AG04450 (cell line): ENCODE measurements at regions not wholly inside any gene's neighbourhood (a gene's known extent, or its start where the extent isn't known, plus 50 kb on each side); places are given as distances from the start of the nearest gene placed in this dataset.
"Not testable (repeated sequence)": the region's sequence is repeated elsewhere in the genome, so short reads cannot be mapped to it uniquely, and the experiment has no call there.

ENCODE experiments used
- CTCF ChIA-PET: fragments of 300-600, 350-600 bp; formaldehyde crosslinking; extraction: SDS; loops from one replicate; lab custom pipeline; 2022; ENCODE audit warnings: antibody characterized with exemption, inconsistent platforms; lab: Charles Lee
- POLR2A ChIA-PET: fragments of 350-600 bp; formaldehyde crosslinking; extraction: SDS; loops from one replicate; lab custom pipeline; 2021; ENCODE audit warnings: antibody characterized with exemption, inconsistent platforms; lab: Yijun Ruan, JAX
- DNase-seq: peaks from one replicate; pipeline ENCODE4 v3.0.0-alpha.2; 2011; ENCODE audit warnings: low read depth, low spot score
- H3K27ac ChIP-seq: one replicate; pipeline ENCODE4 v1.5.1; 2012; ENCODE audit warnings: low read depth, low read length, control low read depth
- H3K27me3 ChIP-seq: one replicate; pipeline ENCODE4 v1.6.0; 2012; ENCODE audit warnings: low read length; ENCODE audit not compliant: control insufficient read depth, insufficient read depth
- H3K4me3 ChIP-seq: 2 replicates; pipeline ENCODE4 v1.5.1; 2011; ENCODE audit warnings: mild to moderate bottlenecking, low read depth, low read length, control low read depth
- H3K9me3 ChIP-seq: 2 replicates; pipeline ENCODE4 v1.5.1; 2012; ENCODE audit warnings: low read length; ENCODE audit not compliant: control insufficient read depth, insufficient read depth
- TF ChIP-seq, protein P1 (sequence below): IDR thresholded peaks from 2 replicates; pipeline ENCODE4 v1.5.1; 2011; ENCODE audit warnings: low read depth, low read length, control low read depth, inconsistent platforms

DNA sequence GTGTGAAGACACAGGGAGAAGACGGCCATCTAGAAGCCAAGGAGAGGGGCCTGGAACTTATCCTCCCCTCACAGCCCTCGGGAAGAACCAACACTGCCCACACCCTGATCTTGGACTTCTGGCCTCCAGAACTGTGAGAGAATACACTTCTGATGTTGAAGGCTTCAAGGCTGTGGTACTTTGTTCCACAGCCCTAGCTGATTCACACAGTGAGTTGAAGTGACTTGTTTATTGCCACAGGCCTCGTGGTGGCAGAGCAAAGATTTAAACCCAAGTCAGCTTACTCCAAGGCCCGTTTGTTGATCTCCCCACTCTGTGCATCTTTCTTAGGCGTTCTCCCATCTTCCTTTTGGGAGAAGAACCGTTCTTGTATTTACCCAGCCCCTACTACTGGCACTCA, 72.8 kb downstream of the CYTL1 start:
- TF ChIP-seq, protein P1, sequence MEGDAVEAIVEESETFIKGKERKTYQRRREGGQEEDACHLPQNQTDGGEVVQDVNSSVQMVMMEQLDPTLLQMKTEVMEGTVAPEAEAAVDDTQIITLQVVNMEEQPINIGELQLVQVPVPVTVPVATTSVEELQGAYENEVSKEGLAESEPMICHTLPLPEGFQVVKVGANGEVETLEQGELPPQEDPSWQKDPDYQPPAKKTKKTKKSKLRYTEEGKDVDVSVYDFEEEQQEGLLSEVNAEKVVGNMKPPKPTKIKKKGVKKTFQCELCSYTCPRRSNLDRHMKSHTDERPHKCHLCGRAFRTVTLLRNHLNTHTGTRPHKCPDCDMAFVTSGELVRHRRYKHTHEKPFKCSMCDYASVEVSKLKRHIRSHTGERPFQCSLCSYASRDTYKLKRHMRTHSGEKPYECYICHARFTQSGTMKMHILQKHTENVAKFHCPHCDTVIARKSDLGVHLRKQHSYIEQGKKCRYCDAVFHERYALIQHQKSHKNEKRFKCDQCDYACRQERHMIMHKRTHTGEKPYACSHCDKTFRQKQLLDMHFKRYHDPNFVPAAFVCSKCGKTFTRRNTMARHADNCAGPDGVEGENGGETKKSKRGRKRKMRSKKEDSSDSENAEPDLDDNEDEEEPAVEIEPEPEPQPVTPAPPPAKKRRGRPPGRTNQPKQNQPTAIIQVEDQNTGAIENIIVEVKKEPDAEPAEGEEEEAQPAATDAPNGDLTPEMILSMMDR, result no peak
- H3K27me3 ChIP-seq, result peaks cover 3% of the 10 kb centered on the region
- no peak for DNase-seq
- no peak overlapping the region for H3K4me3 ChIP-seq
- ChIA-PET CTCF (no interaction called here), POLR2A (no interaction called here)
- H3K27ac ChIP-seq, result no peak overlapping the region
- no peaks in the 10 kb centered on the region for H3K9me3 ChIP-seq

DNA sequence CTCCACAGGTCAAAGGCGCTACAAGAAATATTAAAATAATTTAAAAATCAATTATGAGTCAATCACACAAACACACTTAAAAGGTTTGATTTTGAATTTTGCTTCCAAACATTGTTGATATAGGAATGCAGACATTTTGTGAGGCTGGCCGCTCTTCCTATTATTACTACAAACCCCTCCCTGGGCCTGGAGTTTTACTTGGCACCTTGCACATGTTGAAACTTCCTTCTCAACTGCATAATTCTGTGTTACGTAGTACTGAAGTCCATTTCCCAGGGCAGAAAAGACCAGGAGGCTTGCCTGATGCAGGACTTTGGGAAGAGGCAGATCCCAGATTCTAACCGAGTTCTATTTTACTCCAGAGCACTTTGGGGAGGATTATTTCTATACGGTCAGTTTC, 71.5 kb downstream of the CYTL1 start:
- CTCF ChIA-PET, result no interaction called here
- TF ChIP-seq, protein P1, result no peak
- POLR2A ChIA-PET, result no interaction called here
- no peak for DNase-seq
- H3K27me3 ChIP-seq, result peaks cover 3% of the 10 kb centered on the region
- H3K4me3 ChIP-seq, result no peak overlapping the region
- H3K9me3 ChIP-seq, result no peaks in the 10 kb centered on the region
- no peak overlapping the region for H3K27ac ChIP-seq

DNA sequence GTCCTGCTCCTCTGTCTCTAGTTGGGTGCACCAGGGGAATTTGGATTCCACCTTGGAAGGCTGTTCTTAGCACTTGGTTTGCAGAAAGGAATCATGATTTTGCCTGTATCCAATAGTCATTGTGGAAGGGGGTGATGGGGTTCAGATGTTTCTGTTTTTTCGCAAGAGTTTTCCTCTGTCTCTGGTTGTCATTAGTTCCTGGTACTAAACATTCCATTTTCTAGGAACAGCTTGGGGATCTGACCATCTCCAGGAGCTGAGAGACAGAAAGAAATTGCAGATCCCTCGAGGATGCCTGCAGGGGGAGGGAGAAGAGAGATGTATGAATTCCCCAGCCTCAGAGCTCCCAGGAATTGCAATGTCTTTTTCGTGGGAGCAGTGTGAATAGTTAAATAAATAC, 70.9 kb downstream of the CYTL1 start:
- TF ChIP-seq, protein P1, result no peak
- POLR2A ChIA-PET, result no interaction called here
- peaks cover 3% of the 10 kb centered on the region for H3K27me3 ChIP-seq
- H3K9me3 ChIP-seq, result no peaks in the 10 kb centered on the region
- DNase-seq, result no peak
- CTCF ChIA-PET, result no interaction called here
- H3K27ac ChIP-seq, result no peak overlapping the region
- H3K4me3 ChIP-seq, result no peak overlapping the region

DNA sequence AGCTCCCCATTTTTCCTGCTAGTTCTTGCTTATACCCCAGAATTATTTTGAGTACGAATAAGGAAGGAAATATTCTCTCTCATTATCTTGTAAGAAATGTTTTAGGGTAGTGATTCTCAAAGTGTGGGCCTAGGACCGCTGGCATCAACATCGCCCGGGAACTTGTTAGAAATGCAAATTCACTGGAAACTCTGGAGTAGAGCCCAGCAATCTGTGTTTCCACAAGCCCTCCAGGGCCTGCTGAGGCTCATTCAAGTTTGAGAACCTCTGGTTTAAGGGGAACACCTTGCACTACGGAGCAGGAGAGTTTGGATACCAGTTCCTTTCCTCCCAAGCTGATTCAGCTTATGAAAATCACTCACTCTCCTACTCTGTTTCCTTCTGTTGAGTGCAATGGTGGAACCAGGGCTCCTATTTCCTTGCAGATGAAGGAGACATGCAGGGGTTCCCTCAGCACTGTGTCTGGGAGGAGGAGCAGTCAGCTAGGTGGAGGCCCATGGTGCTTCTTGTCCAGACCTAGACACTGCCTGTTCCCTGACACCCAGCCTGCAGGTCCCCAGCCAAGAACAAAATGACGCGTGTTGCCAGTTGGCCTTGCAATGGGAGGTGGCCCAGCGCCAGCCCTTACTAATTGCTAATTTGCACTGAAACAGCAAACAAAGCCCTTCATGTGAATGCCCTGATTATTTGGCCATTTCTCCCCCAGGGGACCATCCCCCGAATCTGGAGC, 68.5 kb downstream of the CYTL1 start:
- TF ChIP-seq, protein P1, result no peak
- DNase-seq, result no peak
- Histone ChIP-seq H3K4me3 (no peak overlapping the region), H3K27ac (no peak overlapping the region), H3K9me3 (no peaks in the 10 kb centered on the region), H3K27me3 (peaks cover 3% of the 10 kb centered on the region)
- CTCF ChIA-PET, result no interaction called here
- POLR2A ChIA-PET, result no interaction called here

DNA sequence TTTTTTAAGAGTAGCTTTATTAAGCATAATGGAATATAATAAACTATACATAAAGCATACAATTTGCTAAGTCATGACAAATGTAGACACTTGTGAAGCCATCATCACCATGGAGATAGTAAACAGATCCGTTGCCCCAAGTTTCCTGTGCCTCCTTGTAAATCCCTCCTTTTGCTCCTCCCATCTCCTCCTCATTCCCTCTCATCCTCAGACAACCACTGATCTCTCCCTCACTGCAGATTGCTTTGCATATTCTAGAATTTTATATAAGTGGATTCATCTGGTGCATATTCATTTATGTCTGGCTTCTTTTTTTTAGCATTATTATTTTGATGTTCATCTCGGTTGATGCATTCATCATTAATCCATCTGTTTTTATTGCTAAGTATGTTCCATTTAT, 67.0 kb downstream of the CYTL1 start:
- Histone ChIP-seq H3K27me3 (peaks cover 3% of the 10 kb centered on the region), H3K4me3 (no peak overlapping the region), H3K9me3 (no peaks in the 10 kb centered on the region), H3K27ac (no peak overlapping the region)
- TF ChIP-seq, protein P1, result no peak
- ChIA-PET CTCF (no interaction called here), POLR2A (no interaction called here)
- no peak for DNase-seq

DNA sequence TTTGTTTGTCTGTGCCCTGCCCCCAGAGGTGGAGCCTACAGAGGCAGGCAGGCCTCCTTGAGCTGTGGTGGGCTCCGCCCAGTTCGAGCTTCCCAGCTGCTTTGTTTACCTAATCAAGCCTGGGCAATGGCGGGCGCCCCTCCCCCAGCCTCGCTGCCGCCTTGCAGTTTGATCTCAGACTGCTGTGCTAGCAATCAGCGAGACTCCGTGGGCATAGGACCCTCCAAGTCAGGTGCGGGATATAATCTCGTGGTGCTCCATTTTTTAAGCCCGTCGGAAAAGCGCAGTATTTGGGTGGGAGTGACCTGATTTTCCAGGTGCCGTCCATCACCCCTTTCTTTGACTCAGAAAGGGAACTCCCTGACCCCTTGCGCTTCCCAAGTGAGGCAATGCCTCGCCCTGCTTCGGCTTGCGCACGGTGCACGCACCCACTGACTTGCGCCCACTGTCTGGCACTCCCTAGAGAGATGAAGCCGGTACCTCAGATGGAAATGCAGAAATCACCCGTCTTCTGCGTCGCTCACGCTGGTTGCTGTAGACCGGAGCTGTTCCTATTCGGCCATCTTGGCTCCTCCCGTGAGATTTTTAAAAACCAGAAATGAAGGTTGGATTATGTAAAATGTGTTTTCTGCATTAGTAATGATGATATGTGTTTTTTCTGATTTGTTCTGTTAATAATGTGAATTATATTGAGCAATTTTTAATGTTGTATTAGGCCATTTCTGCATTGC, 59.7 kb downstream of the CYTL1 start:
- H3K27me3 ChIP-seq, H3K27ac ChIP-seq, DNase-seq, H3K4me3 ChIP-seq, CTCF ChIA-PET, H3K9me3 ChIP-seq, POLR2A ChIA-PET: not testable (repeated sequence)
